ENCODE measurements at regions not wholly inside any gene's neighbourhood (a gene's known extent, or its start where the extent isn't known, plus 50 kb on each side); places are given as distances from the start of the nearest gene placed in this dataset.

- TF ChIP-seq CTCF (IDR thresholded peaks at IDR 0.05): no peak
- TF ChIP-seq POLR2A (IDR thresholded peaks at IDR 0.05): no peak
These were observed 222.3 kb downstream of the IKZF2 start for GRCh38 chr2:212929116-212929515.
